Activated naive CD4-positive, alpha-beta T cell treated with anti-CD3 and anti-CD28 coated beads, Interleukin-2, amount 10 ng/mL, durations not matched to agents 7 days and 5 days (primary cell): ENCODE measurements at regions not wholly inside any gene's neighbourhood (a gene's known extent, or its start where the extent isn't known, plus 50 kb on each side); places are given as distances from the start of the nearest gene placed in this dataset.

Experiments used
- CTCF ChIA-PET: fragments of 350-600 bp; sonication (Branson Sonifier 250); formaldehyde crosslinking; loops from one replicate; lab custom pipeline; 2021; ENCODE audit warnings: antibody characterized with exemption; lab: Charles Lee
- DNase-seq: peaks from one replicate; pipeline ENCODE4 v3.0.0-alpha.2; 2020
- H3K27ac Mint-ChIP-seq: one replicate; pipeline ENCODE4 v1.8.0; 2021; ENCODE audit warnings: mild to moderate bottlenecking, moderate library complexity, mixed read lengths
- H3K27me3 Mint-ChIP-seq: one replicate; pipeline ENCODE4 v1.8.0; 2021; ENCODE audit warnings: mild to moderate bottlenecking, mixed read lengths
- H3K36me3 Mint-ChIP-seq: one replicate; pipeline ENCODE4 v1.8.0; 2021; ENCODE audit warnings: mixed read lengths
- H3K4me1 Mint-ChIP-seq: one replicate; pipeline ENCODE4 v1.8.0; 2021; ENCODE audit warnings: mixed read lengths
- H3K4me3 Mint-ChIP-seq: one replicate; pipeline ENCODE4 v1.8.0; 2021; ENCODE audit warnings: mild to moderate bottlenecking, moderate library complexity, mixed read lengths
- H3K9me3 Mint-ChIP-seq: one replicate; pipeline ENCODE4 v1.8.0; 2021; ENCODE audit warnings: mixed read lengths

- DNase-seq: no peak
- Mint-ChIP-seq H3K27me3 (peaks cover 46% of the 10 kb centered on the region), H3K27ac (no peak overlapping the region), H3K4me3 (no peak overlapping the region), H3K4me1 (peaks cover 27% of the 10 kb centered on the region), H3K9me3 (peaks cover 2% of the 10 kb centered on the region), H3K36me3 (no peaks in the 10 kb centered on the region)
- CTCF ChIA-PET: interaction anchor here (0.5 kb wide), 1 partner anchor 226 kb away, joined by 3 read pairs; no protein-coding TSS in a partner anchor
Measured at GRCh38 chr17:83144421-83145357, 65.3 kb downstream of the METRNL start.

GRCh38 chr17:83145358-83145738 lies 65.9 kb downstream of the METRNL start:
- H3K9me3 Mint-ChIP-seq: peaks cover 2% of the 10 kb centered on the region
- H3K27ac Mint-ChIP-seq: no peak overlapping the region
- no peak overlapping the region for H3K4me3 Mint-ChIP-seq
- peaks cover 50% of the 10 kb centered on the region for H3K27me3 Mint-ChIP-seq
- H3K4me1 Mint-ChIP-seq: peaks cover 27% of the 10 kb centered on the region
- no peaks in the 10 kb centered on the region for H3K36me3 Mint-ChIP-seq
- CTCF ChIA-PET: no interaction called here
- no peak for DNase-seq

- H3K4me3 Mint-ChIP-seq: no peak overlapping the region
Measured at GRCh38 chr17:83145831-83146230, 66.4 kb downstream of the METRNL start.

GRCh38 chr17:83146347-83146746 lies 66.9 kb downstream of the METRNL start:
- Mint-ChIP-seq H3K9me3 (peaks cover 2% of the 10 kb centered on the region), H3K4me3 (no peak overlapping the region), H3K27me3 (peaks cover 48% of the 10 kb centered on the region), H3K27ac (no peak overlapping the region), H3K4me1 (peaks cover 27% of the 10 kb centered on the region), H3K36me3 (no peaks in the 10 kb centered on the region)
- DNase-seq: no peak
- CTCF ChIA-PET: no interaction called here

More at GRCh38 chr17:83145831-83146230, 66.4 kb downstream of the METRNL start:
- no peak for DNase-seq
- Mint-ChIP-seq H3K27me3 (peaks cover 48% of the 10 kb centered on the region), H3K4me1 (peaks cover 27% of the 10 kb centered on the region), H3K9me3 (peaks cover 2% of the 10 kb centered on the region), H3K27ac (no peak overlapping the region), H3K36me3 (no peaks in the 10 kb centered on the region)
- CTCF ChIA-PET: no interaction called here

GRCh38 chr17:83147280-83147679 lies 67.9 kb downstream of the METRNL start:
- Mint-ChIP-seq H3K27me3 (peaks cover 56% of the 10 kb centered on the region), H3K9me3 (peaks cover 2% of the 10 kb centered on the region), H3K4me3 (no peak overlapping the region), H3K27ac (no peak overlapping the region), H3K36me3 (no peaks in the 10 kb centered on the region), H3K4me1 (peaks cover 27% of the 10 kb centered on the region)
- CTCF ChIA-PET: interaction anchor here (0.8 kb wide), 1 partner anchor 20 kb away, joined by 3 read pairs; no protein-coding TSS in a partner anchor
- DNase-seq: no peak

- Mint-ChIP-seq H3K9me3 (peaks cover 2% of the 10 kb centered on the region), H3K4me1 (peaks cover 27% of the 10 kb centered on the region), H3K4me3 (no peak overlapping the region), H3K27me3 (peaks cover 56% of the 10 kb centered on the region), H3K36me3 (no peaks in the 10 kb centered on the region), H3K27ac (no peak overlapping the region)
- no peak for DNase-seq
- CTCF ChIA-PET: no interaction called here
Measured at GRCh38 chr17:83148317-83149028, 69.1 kb downstream of the METRNL start.

- Mint-ChIP-seq H3K27ac (no peak overlapping the region), H3K36me3 (no peaks in the 10 kb centered on the region), H3K4me3 (no peak overlapping the region), H3K27me3 (peaks cover 49% of the 10 kb centered on the region), H3K9me3 (peaks cover 2% of the 10 kb centered on the region), H3K4me1 (peaks cover 27% of the 10 kb centered on the region)
- CTCF ChIA-PET: no interaction called here
- no peak for DNase-seq
Measured at GRCh38 chr17:83149029-83149725, 69.8 kb downstream of the METRNL start.

- no peaks in the 10 kb centered on the region for H3K36me3 Mint-ChIP-seq
- H3K27ac Mint-ChIP-seq: no peak overlapping the region
- DNase-seq: no peak
Measured at GRCh38 chr17:83149761-83150251, 70.4 kb downstream of the METRNL start.

GRCh38 chr17:83150369-83151055 lies 71.1 kb downstream of the METRNL start:
- Mint-ChIP-seq H3K27me3 (peaks cover 40% of the 10 kb centered on the region), H3K4me3 (no peak overlapping the region), H3K4me1 (peaks cover 29% of the 10 kb centered on the region), H3K36me3 (no peaks in the 10 kb centered on the region), H3K27ac (no peak overlapping the region), H3K9me3 (peaks cover 2% of the 10 kb centered on the region)
- DNase-seq: no peak
- CTCF ChIA-PET: interaction anchor here (1.2 kb wide), 1 partner anchor 50 kb away, joined by 4 read pairs; no protein-coding TSS in a partner anchor

More at GRCh38 chr17:83149761-83150251, 70.4 kb downstream of the METRNL start:
- Mint-ChIP-seq H3K9me3 (peaks cover 2% of the 10 kb centered on the region), H3K4me3 (no peak overlapping the region), H3K4me1 (peaks cover 27% of the 10 kb centered on the region), H3K27me3 (peaks cover 43% of the 10 kb centered on the region)
- CTCF ChIA-PET: no interaction called here

GRCh38 chr17:83151056-83151441 lies 71.6 kb downstream of the METRNL start:
- peaks cover 2% of the 10 kb centered on the region for H3K9me3 Mint-ChIP-seq
- DNase-seq: no peak
- CTCF ChIA-PET: interaction anchor here (1.2 kb wide), 1 partner anchor 49 kb away, joined by 4 read pairs; no protein-coding TSS in a partner anchor
- no peak overlapping the region for H3K4me3 Mint-ChIP-seq
- H3K36me3 Mint-ChIP-seq: no peaks in the 10 kb centered on the region
- peaks cover 41% of the 10 kb centered on the region for H3K27me3 Mint-ChIP-seq
- H3K27ac Mint-ChIP-seq: no peak overlapping the region
- peaks cover 30% of the 10 kb centered on the region for H3K4me1 Mint-ChIP-seq

- no peak overlapping the region for H3K27ac Mint-ChIP-seq
- peaks cover 44% of the 10 kb centered on the region for H3K27me3 Mint-ChIP-seq
- no peaks in the 10 kb centered on the region for H3K36me3 Mint-ChIP-seq
- CTCF ChIA-PET: interaction anchor here (1.2 kb wide), 1 partner anchor 49 kb away, joined by 4 read pairs; no protein-coding TSS in a partner anchor
- H3K4me1 Mint-ChIP-seq: peaks cover 24% of the 10 kb centered on the region
- H3K4me3 Mint-ChIP-seq: no peak overlapping the region
- no peak for DNase-seq
- H3K9me3 Mint-ChIP-seq: peaks cover 2% of the 10 kb centered on the region
Measured at GRCh38 chr17:83151442-83152226, 72.2 kb downstream of the METRNL start.

GRCh38 chr17:83152227-83152744 lies 72.9 kb downstream of the METRNL start:
- DNase-seq: no peak
- H3K27me3 Mint-ChIP-seq: peaks cover 47% of the 10 kb centered on the region
- no peaks in the 10 kb centered on the region for H3K36me3 Mint-ChIP-seq
- CTCF ChIA-PET: no interaction called here
- no peak overlapping the region for H3K27ac Mint-ChIP-seq
- H3K9me3 Mint-ChIP-seq: no peaks in the 10 kb centered on the region
- H3K4me3 Mint-ChIP-seq: no peak overlapping the region
- H3K4me1 Mint-ChIP-seq: peaks cover 17% of the 10 kb centered on the region
